ENCODE measurements at regions not wholly inside any gene's neighbourhood (a gene's known extent, or its start where the extent isn't known, plus 50 kb on each side); places are given as distances from the start of the nearest gene placed in this dataset.

DNA sequence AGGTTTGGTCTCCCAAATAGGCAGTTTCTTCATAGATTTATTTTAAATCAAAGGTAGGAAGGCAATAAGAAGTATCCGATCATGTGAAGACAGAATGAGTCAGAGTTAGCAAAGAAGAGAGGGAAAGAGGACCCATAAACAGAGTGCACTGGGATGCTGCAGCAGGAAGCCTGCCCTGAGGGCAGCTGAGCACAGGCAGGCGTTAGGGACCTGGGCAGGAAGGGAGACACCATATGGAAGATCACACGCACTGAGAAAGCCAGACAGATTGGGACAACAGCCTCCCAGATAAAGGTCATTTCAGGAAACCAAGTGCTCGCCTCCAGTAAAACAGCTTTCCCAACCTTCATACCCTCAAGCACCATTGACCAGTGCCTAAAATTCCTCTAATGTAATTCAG is 598.0 kb downstream of the EFNB2 start:
- no peak for DNase-seq (ENCODE audit: low read depth)

DNA sequence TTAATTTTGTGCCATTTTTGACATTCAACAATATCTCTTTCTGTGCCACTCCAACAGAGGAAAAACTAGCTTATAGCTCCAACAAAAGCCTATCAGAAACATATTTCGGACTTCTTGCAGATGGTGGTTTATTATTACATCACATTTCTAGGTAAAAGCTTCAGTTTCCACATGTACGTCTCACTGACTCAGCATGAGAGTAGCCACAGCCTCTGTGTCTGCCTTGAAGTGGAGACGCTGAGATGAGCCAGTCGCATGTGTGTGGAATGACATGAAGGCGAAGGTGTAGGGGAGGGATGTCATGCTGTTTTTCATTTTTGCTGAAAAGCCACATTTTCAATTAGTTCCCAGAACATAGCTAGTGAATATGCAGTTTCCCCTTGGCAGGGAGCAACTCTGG is 598.6 kb downstream of the EFNB2 start:
- no peak for DNase-seq (ENCODE audit: low read depth)

DNA sequence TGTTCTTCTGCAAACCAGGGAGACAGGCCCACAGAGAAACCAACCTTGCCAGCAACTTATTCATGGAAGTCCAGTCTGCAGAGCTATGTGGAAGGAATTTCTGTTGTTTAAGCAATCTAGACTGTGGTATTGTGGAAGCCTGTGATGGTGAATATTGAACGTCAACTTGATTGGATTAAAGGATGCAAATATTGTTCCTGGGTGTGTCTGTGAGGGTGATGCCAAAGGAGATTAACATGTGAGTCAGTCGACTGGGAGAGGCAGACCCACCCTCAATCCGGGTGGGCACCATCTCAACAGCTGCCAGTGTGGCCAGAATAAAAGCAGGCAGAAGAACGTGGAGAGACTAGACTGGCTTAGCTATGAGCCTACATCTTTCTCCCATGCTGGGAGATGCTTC is 606.0 kb downstream of the EFNB2 start:
- DNase-seq (ENCODE audit: low read depth) = no peak

DNA sequence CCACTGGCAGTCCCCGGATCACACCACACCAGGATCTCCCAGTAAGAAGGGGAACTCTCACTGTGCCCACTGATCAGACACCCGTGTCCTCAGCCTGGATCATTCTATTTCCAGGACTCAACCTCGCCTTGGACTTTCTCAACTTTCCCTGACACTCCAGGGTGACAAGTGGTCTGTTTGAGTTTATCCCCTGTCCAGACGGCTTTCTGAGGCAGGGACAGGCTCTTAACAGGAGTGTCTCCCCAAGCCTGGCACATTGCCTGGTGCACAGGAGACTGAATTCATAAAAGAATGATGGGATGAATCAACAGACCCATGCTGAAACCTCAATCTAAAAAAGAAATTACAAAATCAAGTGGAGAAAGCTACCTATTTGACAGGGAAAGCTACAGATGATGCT is 606.6 kb downstream of the EFNB2 start:
- no peak for DNase-seq (ENCODE audit: low read depth)

DNA sequence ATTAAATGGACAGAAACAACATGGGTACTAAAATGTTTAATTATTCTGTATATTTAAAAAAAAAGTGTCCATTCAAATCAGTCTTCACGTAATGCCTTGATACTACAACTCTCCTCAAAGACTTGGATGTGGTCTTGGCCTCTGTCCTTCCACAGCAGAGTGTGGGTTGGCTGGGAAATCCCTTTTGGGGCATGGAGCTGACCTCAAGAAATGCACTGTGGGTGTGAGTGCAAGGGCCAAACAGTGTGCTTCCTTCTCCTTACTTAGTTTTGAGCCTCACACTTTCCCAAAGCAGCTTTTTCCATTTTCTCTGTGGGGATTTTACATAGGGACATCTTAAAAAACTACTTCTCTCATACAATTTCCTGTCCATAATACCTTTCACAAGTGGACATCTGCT is 607.4 kb downstream of the EFNB2 start:
- no peak for DNase-seq (ENCODE audit: low read depth)

DNA sequence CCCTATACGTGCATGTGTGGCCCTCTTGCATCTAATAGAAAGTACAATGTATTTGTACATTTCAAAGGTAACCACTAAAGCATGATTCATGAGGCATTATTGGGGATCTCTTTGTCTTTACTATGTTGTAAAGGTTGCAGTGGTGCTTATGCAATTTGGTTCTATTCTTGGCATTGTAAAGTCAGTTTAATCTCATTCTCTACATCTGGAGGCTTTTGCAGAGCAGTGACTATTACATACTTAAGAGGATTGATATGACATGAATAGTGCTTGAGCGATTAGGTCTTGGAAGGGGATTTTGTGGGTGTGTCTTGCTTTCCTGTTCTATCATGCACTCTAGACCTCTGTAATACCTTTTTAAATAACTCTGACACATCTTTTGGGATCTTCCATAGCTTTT is 610.0 kb downstream of the EFNB2 start:
- no peak for DNase-seq (ENCODE audit: low read depth)

DNA sequence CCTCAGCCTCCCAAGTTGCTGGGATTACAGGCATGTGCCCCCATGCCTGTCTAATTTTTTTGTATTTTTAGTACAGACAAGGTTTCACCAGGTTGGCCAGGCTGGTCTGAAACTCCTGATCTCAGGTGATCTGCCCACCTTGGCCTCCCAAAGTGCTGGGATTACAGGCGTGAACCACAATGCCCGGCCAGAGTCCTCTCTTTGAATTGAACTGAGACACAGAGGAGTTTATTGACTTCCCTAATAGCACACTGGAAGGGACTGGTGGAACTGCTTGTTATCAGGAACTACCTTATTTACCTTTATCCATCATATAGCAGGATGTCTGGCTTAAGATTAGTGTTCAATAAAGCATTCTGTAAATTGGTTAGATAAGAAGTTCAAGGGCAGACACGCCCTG is 613.8 kb downstream of the EFNB2 start:
- DNase-seq (ENCODE audit: low read depth) = no peak

DNA sequence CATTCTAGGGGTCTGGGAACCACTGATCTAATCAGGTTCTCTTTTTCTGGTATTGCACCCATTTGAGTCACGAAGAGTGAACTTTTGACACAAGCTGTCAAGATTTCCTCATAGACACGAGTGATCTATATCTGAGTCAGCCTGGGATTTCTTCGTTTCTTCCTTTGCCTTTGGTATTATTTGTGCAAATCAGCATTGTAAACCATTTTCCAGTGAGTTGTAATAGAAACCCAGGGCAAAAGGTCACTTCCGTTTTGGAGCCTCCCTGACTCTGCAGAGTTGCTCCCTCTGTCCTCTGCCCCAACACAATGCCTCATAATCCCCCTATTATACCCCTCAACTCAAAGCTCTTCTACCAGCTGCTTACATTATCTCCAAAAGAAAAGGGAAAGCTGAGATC is 615.1 kb downstream of the EFNB2 start:
- no peak for DNase-seq (ENCODE audit: low read depth)

DNA sequence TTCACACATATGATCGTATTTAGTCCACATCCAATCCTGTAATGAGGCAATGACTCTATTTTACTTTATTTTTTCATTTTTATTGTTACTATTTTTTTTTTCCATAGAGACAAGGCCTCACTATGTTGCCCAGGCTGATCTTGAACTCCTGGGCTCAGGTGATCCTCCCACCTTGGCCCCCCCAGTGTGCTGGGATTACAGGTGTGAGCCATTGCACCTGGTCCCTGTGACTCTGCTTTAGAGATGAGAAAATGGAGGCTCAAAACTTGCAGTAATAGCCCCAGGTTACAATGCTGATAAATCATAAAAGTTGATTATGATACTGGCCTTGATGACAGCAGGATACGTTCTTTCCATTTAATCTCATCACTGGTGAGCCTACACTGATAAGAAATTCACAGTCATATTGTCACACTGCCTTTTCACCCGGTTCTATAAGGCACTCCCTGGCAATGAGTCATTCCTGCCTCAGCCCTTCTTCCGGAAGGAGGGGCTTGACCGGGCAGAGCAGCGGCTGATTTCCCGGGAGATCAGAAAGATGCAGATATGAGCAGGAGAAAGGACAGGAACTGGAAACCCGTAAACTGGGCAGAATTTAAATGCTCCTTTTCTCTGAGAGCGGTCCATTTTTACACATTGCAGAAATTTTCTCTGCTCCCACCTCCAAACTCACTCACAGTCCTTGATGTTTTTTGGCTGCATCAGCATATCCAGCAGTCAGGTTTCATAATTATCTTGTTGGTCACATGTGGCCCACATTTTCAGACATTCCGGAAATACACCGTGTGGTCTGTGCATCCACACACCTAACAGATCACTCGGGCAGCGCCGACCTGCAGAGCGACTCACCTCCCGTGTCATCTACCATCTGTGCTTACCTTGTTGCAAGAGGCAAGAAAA is 616.4 kb downstream of the EFNB2 start:
- no peak for DNase-seq (ENCODE audit: low read depth)

DNA sequence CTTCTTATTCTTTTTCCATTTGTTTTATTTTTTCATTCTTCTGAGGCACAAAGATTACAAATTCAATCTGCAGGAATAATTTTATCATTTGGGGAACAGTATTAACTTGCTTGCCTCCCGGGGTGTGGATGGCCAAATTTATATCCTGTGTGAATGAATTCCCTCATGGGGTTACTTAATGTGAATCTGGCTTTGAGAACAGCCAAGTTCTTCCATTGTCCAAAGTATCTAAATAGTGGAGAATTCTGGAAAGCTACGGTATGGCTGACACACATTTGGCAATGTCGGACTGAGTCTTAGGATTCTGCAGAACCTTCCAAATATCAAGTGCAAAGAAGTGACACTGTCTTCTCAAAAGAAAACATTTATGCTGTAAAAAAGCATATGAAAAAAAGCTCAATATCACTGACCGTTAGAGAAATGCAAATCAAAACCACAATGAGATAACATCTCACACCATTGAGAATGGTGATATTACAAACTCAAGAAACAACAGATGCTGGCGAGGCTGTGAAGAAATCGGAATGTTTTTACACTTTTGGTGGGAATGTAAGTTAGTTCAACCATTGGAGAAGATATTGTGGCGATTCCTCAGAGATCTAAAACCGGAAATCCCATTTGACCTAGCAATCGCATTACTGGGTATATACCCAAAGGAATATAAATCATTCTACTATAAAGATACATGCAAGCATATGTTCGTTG is 620.2 kb downstream of the EFNB2 start:
- DNase-seq (ENCODE audit: low read depth) = peak; percentile 51

DNA sequence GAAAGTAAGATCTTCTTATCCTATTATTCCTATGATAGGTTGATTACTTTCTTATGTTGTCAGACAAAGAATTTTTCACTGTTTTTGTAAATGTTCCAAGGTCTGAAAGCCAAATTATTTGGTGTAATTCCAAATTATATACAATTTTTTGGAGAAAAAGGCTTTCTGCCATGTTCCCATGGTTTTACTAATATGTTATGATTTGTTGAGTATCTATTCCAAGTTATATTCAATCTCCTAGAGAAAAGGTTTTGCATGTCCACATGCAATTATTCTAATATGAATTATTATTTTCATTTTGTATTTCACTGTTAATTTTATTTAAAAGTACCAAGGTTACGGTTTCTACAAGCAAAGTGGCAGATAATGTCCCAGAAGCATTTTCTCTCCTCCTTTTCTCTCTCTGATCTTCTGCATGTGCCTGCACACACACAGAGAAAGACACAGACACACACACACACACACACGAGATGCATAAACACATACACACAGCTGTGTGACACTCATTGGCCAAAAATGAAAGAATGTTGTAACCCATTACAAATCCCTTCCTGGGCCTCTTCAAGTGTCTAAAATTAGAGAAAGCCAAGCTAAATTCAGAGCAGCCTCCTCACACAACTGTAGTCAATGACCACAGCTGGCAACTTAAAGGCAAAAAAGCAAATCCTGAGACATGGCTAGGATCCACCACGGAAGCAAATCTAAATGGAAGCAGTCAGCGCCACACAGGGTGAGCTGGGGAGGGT is 621.0 kb downstream of the EFNB2 start:
- DNase-seq (ENCODE audit: low read depth) = peak; percentile 66

DNA sequence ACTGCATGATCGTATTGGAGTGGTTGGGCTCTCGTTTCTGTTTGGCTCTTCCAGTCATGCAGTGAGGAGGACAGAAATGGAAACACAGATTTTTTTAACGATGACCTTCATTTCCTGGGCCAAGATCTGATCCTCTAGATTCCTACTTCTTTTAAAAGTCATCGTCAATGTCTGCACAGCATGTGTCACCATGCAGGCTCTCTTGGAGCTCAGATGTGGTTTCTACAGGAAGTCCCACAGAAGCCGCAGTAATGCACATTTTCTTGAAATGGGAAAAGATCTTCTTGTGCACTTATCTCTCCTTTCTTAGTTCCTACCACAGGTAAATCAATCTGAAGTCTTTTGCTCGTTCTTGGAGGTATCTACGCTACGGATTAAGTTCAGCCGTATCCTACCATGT is 626.9 kb downstream of the EFNB2 start:
- no peak for DNase-seq (ENCODE audit: low read depth)

DNA sequence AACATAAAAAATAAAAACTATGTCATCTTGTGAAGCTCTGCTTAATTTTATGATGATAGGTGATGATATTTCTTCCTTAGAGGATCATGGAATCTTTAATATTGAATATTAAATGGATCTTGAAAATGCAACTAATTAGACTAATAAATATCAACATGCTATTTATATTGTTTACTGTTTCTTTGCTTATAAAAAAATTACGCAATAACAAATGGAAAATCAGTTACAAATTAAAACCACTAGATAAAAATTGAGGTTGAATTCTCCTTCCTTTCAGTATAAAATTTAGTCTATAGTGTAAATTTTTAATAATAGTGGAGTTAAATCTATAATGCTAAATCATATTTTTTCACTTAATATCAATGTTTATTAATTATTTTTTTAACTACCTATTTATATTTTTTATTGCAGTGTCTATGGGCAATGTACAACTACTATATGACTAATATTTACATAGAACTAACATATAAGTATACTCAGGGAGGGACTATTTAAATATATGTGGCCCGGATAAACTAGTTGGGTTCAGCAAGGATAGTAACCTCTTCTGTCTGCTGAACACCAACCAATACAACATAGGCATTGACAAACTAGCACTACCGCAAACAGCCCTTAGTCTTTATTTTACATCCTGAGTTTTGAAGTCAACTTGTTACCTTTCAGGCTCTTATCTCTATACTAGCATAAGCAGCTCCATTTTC is 628.0 kb downstream of the EFNB2 start:
- DNase-seq (ENCODE audit: low read depth) = no peak

DNA sequence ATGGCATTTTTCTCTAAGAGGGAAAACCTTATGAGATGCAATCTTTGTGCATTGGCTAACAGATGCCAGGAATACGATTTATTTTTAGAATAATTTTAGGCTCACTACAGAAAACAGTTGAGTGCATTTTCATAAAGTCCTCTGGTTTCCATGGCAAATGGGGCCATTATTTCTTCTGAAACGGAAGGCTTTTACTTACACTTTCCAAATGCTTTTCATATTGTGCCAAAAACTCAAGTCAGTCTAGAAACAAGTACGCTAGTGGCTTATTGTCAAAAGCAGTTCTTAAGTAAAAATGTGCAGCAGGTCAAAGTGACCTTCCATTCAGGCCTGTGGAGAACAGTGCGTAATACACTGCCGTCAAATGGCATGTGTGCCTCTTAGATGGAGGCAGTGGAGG is 628.7 kb downstream of the EFNB2 start:
- no peak for DNase-seq (ENCODE audit: low read depth)

DNA sequence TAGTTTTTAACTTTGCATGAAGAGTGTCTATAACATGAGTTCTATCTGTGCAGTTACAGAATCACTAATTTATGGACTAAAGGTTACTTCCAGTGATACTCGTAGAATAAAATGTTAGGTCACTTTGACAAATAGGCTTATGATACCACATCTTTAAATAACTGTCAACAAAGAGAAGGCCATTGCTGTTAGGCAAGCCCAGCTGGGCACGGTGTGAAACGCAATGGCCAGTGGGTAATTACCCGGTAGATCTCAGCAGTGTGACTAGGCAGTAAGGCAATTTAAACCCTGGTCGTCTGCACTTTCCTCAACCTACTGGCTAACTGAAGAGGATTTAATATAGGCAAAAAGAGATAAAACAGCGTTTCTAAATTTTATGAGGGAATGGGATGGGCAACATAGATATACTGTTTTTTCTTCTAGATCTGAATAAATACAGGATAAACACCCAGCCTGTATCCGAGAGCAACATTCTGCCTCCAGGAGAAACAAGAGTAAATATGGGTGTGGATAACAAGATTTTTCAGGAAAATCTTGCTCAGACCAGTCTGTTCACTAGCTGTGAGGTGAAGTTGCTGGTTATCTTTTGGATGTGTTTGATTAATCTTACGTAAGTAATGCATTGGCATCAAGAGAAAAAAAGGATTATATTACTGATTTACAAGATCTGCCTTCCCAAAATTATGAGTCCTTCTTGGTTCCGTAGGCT is 631.3 kb downstream of the EFNB2 start:
- DNase-seq (ENCODE audit: low read depth) = no peak

DNA sequence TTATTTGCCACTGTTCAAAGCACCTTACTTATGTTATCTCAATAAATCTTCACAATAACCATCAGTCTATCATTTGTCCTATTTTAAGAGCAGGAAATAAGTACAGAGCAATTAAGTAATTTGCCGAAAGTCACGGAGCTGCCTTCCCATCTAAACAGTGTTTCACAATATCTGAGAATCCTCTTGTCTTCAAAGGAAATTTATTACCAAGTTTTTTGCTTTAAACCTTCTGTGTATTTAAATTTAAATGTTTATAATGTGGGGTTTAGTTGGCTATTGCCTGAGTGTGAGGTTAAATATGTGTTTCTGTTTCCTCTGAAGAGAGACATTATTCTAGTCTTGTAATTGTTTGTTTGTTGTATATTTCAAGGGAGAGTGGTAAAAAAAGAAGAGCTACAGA is 633.1 kb downstream of the EFNB2 start:
- no peak for DNase-seq (ENCODE audit: low read depth)

DNA sequence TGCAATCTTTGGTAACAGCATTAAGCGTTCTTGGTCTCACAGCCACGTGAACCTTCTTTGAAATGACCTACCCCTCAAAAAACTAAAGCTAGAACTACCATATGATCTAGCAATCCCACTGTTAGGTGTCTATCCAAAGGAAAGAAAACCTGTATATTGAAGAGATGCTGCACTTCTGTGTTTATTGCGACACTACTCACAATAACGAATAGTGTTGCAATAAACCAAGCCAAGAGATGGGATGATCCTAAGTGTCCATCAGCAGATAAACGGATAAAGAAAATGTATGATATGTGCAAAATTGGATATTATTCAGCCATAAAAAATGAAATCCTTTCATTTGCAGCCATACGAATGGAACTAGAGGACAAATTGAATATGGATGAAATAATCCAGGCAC is 637.9 kb downstream of the EFNB2 start:
- no peak for DNase-seq (ENCODE audit: low read depth)

DNA sequence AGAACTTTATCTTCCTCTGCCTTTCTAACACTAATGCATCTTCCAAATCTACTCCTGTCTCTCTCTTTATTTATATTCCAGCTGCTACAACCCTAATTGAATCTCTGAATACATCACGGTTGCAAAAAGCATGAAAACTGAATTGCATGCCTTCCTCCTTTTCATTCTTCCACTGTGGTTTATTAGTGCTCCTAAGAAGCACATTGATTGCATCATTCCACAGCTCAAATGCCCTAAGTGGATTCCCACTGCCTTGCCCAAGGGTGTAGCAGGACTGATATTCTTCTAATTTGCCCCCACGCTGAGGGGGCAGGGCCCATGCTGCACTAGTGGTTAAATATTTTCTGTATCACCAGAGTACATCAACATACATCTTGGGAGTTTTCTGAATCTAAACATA is 640.8 kb downstream of the EFNB2 start:
- DNase-seq (ENCODE audit: low read depth) = no peak

DNA sequence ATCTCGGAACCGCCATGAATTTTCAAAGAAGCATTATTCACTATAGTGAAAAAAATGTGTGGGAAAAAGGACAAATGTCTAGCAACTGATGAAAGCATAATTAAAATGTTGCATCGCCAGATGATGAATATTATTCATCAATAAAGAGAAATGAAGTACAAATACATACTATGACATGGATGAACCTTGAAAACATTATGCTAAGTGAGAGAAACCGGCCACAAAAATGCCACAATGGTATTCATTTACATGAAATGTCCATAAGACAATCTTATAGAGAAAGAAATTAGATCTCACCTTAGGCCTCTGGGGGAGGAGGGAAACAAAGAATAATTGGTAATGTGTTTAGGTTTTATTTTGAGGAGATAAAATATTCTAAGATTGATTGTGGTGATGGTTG is 645.0 kb downstream of the EFNB2 start:
- DNase-seq (ENCODE audit: low read depth) = no peak

DNA sequence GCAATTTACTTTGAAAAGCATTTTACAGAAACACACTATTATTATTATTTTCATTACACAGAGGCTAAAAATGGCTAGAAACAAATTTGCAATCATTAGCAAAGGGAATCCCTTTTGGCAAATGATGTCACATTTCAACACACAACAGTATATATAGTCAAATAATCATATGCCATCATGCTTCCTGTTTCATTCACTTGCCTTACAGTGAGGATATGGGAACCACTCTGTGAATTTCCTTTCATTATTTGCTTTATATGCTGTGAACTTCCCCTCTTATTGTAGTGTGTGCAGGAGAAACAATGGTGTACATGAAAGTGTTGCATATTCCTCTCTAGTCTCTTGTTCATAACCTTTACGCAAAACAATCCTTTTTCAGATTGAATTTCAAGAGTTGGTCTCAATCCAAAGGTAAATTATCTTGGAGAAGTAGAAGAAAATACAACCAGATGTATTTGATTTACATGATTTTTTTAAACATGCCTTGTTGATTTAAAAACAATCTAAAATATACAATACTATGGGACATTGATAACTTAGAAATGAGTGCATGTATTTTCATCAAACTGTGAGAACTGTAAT is 657.3 kb downstream of the EFNB2 start:
- DNase-seq (ENCODE audit: low read depth) = no peak

DNA sequence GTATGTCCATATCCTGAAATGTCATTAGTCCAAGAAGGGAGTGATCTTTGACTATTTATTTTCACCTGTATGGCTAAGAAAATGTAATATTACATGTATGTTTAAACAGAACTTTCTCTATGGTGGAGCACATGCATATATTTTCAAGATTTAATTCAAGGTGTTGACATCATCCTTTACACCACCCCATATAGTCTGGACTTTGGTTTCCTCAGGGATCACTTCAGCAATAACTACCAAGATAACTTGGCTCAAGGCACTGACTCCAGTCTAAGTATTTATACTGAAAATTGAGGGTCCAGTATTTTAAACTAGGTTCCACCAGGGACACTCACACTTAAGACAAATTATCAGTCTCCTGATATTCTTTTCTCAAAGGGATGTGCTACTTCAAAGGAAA is 660.6 kb downstream of the EFNB2 start:
- DNase-seq (ENCODE audit: low read depth) = no peak

Data from forelimb muscle (tissue), 1 donor.